DOHH2 (cell line): ENCODE measurements at regions not wholly inside any gene's neighbourhood (a gene's known extent, or its start where the extent isn't known, plus 50 kb on each side); places are given as distances from the start of the nearest gene placed in this dataset.

ENCODE experiments used
- H3F3A ChIP-seq: fragments of 200-600 bp; sonication (generic), shearing (Covaris generic); 2 replicates; pipeline ENCODE4 v1.6.0; 2016; ENCODE audit warnings: antibody characterized with exemption, mild to moderate bottlenecking; ENCODE audit not compliant: control insufficient read depth, insufficient read depth
- H3K27ac ChIP-seq: fragments of 200-600 bp; sonication (generic); 2 replicates; pipeline ENCODE4 v1.5.1; 2014; ENCODE audit warnings: low read depth, mild to moderate bottlenecking, low read length, moderate library complexity
- H3K27me3 ChIP-seq: fragments of 200-600 bp; sonication (generic); 2 replicates; pipeline ENCODE4 v1.6.1; 2014; ENCODE audit warnings: mild to moderate bottlenecking, low read length, mixed read lengths; ENCODE audit not compliant: control insufficient read depth
- H3K36me3 ChIP-seq: fragments of 200-600 bp; sonication (generic); 2 replicates; pipeline ENCODE4 v1.6.1; 2014; ENCODE audit warnings: mild to moderate bottlenecking, low read length, moderate library complexity, mixed read lengths; ENCODE audit not compliant: control insufficient read depth
- H3K4me1 ChIP-seq: fragments of 200-600 bp; sonication (generic); 2 replicates; pipeline ENCODE4 v1.6.1; 2014; ENCODE audit warnings: mild to moderate bottlenecking, low read length, mixed read lengths; ENCODE audit not compliant: control insufficient read depth
- H3K4me2 ChIP-seq: fragments of 200-600 bp; sonication (generic); 2 replicates; pipeline ENCODE4 v1.6.0; 2014; ENCODE audit warnings: mild to moderate bottlenecking, low read length, moderate library complexity
- H3K4me3 ChIP-seq: fragments of 200-600 bp; sonication (generic); 2 replicates; pipeline ENCODE4 v1.5.1; 2014; ENCODE audit warnings: mild to moderate bottlenecking, low read length, mixed read lengths
- H3K79me2 ChIP-seq: fragments of 200-600 bp; sonication (generic); 2 replicates; pipeline ENCODE4 v1.6.1; 2014; ENCODE audit warnings: mild to moderate bottlenecking, low read length, mixed read lengths; ENCODE audit not compliant: control insufficient read depth
- H3K9me2 ChIP-seq: fragments of 200-600 bp; sonication (generic); replicated peaks from 2 replicates; pipeline ENCODE4 v1.6.1; 2014; ENCODE audit warnings: mild to moderate bottlenecking, low read length, mixed read lengths; ENCODE audit not compliant: control insufficient read depth
- H3K9me3 ChIP-seq: fragments of 200-600 bp; sonication (generic); 2 replicates; pipeline ENCODE4 v1.6.1; 2014; ENCODE audit warnings: antibody characterized with exemption, low read length, mixed read lengths; ENCODE audit not compliant: control insufficient read depth, insufficient read depth
- H4K20me1 ChIP-seq: fragments of 200-600 bp; sonication (generic); 2 replicates; pipeline ENCODE4 v1.6.0; 2014; ENCODE audit warnings: low read depth, mild to moderate bottlenecking, antibody characterized with exemption, low read length, moderate library complexity; ENCODE audit not compliant: control insufficient read depth, insufficient read depth
- EZH2phosphoT487 ChIP-seq: fragments of 200-600 bp; sonication (generic); IDR thresholded peaks from 2 replicates; pipeline ENCODE4 v1.6.1; 2017; ENCODE audit warnings: borderline replicate concordance, mild to moderate bottlenecking, antibody characterized with exemption, low read length, moderate library complexity, mixed read lengths
- TF ChIP-seq, protein P1 (sequence below): fragments of 200-600 bp; sonication (generic); IDR thresholded peaks from one replicate; pipeline ENCODE4 v1.5.1; 2014; ENCODE audit warnings: antibody characterized with exemption, mild to moderate bottlenecking, low read depth, low read length; ENCODE audit not compliant: poor library complexity, severe bottlenecking

- Histone ChIP-seq H4K20me1 (no peaks in the 10 kb centered on the region), H3K4me3 (no peak overlapping the region), H3K9me3 (no peaks in the 10 kb centered on the region), H3K36me3 (no peaks in the 10 kb centered on the region), H3K9me2 (no peaks in the 10 kb centered on the region), H3K27ac (no peak overlapping the region), H3K4me1 (no peaks in the 10 kb centered on the region), H3K4me2 (no peak overlapping the region), H3K27me3 (no peaks in the 10 kb centered on the region), H3F3A (no peaks in the 10 kb centered on the region), H3K79me2 (no peaks in the 10 kb centered on the region)
- TF ChIP-seq, protein P1, sequence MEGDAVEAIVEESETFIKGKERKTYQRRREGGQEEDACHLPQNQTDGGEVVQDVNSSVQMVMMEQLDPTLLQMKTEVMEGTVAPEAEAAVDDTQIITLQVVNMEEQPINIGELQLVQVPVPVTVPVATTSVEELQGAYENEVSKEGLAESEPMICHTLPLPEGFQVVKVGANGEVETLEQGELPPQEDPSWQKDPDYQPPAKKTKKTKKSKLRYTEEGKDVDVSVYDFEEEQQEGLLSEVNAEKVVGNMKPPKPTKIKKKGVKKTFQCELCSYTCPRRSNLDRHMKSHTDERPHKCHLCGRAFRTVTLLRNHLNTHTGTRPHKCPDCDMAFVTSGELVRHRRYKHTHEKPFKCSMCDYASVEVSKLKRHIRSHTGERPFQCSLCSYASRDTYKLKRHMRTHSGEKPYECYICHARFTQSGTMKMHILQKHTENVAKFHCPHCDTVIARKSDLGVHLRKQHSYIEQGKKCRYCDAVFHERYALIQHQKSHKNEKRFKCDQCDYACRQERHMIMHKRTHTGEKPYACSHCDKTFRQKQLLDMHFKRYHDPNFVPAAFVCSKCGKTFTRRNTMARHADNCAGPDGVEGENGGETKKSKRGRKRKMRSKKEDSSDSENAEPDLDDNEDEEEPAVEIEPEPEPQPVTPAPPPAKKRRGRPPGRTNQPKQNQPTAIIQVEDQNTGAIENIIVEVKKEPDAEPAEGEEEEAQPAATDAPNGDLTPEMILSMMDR = no peak
- TF ChIP-seq EZH2phosphoT487 = no peak
These were observed 336.8 kb upstream of the CLNK start for GRCh38 chr4:11021333-11021732.

DNA sequence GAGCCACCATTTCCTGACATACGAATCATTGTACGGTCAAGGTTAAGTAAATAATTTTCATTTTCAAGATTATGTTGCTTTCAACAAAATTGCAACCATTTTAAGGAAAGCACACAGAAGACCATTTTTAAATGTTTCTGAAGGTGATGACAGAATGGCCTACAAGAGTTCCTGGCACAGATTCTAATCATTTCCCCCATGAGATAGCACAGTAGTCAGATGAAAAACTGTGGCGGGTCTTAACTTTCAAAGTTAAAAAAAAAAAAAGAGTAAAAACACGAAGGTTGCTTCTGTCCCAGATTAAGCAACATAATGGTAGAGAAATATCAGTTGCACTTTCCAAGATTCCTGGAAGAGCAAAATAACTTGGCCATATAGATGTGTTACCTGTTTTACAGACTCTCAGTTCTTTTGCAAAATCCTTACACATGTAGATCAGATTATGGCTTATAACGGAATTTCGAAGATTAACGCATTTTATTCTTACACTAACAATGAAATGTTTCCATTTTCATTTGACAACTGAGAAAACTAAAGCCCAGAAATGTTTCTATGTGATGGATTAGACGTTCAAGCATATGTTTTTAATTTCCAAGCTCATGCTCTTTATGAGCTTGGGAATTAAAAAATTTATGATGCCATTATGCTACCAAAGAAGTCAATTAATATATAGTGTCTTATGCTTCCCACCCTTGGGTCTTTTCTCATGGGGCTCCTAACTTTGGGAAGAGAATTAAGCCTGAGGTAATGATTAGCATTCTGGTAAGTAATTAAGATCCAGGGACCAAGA lies 335.1 kb upstream of the CLNK start:
- no peak overlapping the region for H3K27ac ChIP-seq
- no peak overlapping the region for H3K4me3 ChIP-seq
- no peaks in the 10 kb centered on the region for H3K9me3 ChIP-seq
- no peaks in the 10 kb centered on the region for H3K79me2 ChIP-seq
- H3F3A ChIP-seq = no peaks in the 10 kb centered on the region
- H4K20me1 ChIP-seq = no peaks in the 10 kb centered on the region
- H3K4me2 ChIP-seq = no peak overlapping the region
- peaks cover 1% of the 10 kb centered on the region; the same call in 1 of the 2 replicates for H3K4me1 ChIP-seq
- no peaks in the 10 kb centered on the region for H3K36me3 ChIP-seq
- H3K27me3 ChIP-seq = no peaks in the 10 kb centered on the region
- TF ChIP-seq, protein P1 = no peak
- TF ChIP-seq EZH2phosphoT487 = no peak
- no peaks in the 10 kb centered on the region for H3K9me2 ChIP-seq

DNA sequence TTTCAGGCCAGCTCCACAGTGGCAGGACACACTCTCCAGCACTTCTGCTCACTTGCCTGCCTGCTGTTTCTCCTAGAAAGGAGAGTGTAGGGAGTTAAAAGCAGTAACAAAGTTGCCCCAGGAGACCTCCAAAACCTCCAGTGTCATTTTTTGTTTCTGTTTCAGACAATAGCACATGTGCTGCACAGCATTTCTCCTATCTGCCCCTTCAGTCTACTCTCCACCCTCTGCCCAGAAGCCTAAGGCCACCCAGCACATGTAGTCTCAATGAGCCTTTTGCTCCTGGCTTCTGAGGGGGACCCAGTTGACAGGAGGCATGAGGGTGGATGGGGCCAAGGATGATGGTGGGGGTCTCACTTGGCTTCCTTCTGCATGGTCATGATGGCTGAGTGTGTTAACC lies 329.6 kb upstream of the CLNK start:
- Histone ChIP-seq H3K27ac (no peak overlapping the region), H3K4me2 (no peak overlapping the region), H3K79me2 (no peaks in the 10 kb centered on the region), H4K20me1 (no peaks in the 10 kb centered on the region), H3K36me3 (no peaks in the 10 kb centered on the region), H3K4me1 (peaks cover 9% of the 10 kb centered on the region), H3K4me3 (no peak overlapping the region), H3K27me3 (no peaks in the 10 kb centered on the region), H3K9me2 (no peaks in the 10 kb centered on the region), H3K9me3 (no peaks in the 10 kb centered on the region), H3F3A (no peaks in the 10 kb centered on the region)
- no peak for TF ChIP-seq EZH2phosphoT487
- TF ChIP-seq, protein P1 = no peak
